ENCODE measurements at regions not wholly inside any gene's neighbourhood (a gene's known extent, or its start where the extent isn't known, plus 50 kb on each side); places are given as distances from the start of the nearest gene placed in this dataset.

DNA sequence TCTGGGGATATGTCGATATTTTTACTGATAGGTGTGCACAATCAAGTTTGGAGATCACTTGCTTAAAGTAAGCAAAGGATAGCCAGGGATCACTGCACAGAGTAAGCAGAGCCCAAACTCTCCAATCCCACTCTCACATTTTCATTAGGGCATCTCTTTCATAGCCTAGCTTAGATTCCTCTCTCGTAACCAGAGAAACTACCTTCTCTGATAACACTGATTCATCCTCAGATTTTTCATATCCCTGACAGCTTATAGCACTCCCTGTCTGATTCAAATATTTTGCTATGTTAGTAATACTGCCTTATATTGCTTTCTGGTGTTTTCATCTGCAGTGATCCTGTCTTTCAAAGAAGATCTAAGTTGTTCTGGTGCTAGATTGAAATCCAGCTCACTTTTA, 123.7 kb downstream of the CBLL2 start:
- DNase-seq: no peak

DNA sequence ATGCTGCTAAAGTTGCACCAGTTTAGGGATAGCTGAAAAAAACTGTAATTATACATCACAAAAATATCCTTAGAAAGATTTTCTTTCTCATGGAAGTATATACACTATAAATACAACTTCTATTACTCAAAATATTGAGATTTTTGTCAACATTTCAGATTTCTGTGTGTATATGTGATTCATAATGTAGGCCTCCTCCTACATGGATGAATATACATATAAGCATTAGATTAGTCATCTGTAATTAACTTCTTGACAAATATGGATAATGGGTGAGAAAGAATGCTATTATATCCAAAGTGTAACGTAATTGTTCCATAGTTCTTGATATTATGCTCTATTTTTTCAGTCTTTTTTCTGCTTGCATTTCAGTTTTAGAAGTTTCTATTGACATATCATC, 124.9 kb downstream of the CBLL2 start:
- no peak for DNase-seq

DNA sequence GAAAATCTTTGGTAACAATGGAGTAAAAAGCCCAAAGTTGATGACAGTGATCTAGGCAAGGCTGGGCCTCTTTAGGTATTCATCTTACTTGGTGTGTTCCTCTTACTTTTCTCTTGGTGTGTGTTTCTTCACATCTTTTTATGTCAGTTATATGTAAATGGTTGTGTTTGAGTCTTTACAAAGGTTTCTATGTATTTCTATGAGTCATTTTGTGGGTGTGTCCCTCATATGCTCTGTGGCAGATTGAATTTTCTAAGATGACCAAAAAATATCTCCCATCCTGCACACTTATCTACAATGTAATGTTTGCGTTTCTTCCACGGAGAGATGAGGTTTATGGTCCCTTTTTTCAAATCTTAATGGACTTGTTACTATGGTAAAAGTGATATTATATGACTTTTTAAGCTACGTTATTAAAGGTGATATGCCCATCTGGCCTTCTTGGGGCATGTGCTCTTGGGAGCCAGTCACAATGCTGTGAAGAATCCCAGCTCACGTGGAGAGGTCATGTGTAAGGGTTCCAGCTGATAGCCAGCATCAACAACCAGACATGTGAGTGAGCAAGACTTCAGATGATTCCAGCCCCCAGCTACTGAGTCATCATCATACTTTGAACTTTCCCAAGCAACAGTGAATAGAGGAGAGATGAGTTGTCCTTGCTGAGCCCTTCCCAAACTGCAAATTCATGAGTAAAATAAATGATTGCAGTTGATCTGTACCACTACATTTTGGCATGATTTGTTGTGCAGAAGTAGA, 126.9 kb downstream of the CBLL2 start:
- DNase-seq: no peak

DNA sequence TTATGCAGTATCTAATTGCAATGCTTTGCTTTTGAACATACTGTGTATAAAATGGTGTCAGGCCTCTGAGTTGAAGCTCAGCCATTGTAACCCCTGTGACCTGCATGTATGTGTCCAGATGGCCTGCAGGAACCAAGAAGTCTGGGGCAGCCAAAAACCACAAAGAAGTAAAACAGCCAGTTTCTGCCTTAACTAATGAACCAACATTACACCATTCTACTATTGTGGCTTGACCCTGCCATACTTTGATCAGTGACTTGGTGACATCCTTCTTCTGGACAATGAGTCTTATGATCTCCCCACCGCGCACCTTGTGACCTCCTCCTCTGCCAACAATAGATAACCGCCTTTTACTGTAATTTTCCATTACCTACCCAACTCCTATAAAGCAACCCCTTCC, 131.6 kb downstream of the CBLL2 start:
- DNase-seq: no peak

DNA sequence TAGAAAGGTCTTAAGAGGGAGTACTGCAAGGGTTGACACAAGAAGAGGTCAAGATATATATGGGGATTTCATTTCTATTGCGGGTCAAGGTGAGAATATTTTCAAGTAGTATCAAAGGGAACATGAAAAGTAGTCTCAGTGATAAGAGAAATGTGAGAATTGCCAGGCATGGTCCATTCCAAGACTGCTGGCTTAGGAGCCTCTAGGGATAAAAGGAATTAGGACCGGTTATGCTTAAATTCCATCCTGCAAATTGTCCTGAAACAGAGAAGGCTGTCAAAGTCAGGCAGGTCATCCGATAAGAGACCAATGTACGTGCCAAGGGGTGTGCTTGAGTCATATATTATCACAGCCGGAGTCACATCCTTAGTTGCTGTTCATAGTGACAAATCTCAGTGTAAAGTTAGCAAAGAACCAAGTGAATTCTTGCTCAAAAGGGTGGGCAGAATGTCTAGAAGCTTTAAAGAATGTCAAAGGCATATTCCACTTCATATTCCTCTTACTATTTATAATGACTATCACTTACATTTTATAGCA, 133.6 kb downstream of the CBLL2 start:
- DNase-seq: no peak

DNA sequence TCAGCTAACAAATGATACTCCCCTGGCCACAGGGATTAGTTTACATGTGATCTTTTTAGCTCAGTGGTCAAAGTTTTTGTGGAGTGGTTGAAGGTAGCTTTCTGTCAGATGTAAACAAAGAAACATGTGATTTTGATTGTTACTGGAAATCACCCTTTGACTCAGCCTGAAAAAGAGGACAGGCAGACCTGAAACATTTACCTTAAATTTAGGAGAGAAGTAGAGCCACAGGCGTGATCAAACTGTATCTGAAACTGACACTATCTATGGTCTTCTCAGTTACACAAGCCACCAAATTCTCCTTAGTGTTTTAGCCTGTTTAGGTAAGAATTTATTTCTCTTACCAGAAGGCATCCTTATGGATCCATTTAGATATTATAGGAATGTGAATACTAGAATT, 136.7 kb downstream of the CBLL2 start:
- no peak for DNase-seq

DNA sequence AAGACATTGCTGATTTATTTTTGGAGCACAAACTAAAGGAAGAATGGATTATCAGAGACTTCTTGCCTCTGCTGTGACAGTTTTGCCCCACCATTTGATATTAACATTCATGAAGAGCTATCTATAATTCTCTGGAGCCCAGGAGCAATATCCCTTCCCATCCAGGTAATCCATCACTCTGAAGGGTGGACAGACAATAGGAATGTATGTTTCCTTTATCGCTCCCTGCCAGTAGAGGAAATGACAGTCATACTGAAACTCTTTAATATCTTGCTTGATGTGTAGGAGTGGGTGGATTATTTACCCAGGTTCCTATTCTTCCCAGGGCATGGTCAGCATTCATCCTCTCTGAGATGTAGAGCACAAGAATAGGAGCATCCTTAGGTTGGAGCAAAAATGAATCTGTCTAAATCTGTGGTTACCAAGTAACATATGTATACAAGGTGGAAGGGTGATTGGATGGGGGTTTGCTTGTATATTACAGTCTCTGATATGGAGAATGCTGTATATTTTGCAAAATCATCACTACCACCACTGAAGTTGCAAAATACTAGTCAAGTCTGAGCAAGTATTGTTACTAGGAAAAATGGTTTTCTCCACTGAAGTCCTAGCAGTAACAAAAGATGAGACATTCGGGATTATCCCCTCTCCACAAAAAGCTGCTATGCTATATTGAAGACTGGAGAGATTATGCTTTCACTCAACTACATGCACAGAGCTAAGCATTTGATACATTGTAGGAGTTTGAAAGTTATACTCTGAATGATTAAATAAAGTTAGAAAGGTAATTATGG, 151.6 kb downstream of the CBLL2 start:
- no peak for DNase-seq

DNA sequence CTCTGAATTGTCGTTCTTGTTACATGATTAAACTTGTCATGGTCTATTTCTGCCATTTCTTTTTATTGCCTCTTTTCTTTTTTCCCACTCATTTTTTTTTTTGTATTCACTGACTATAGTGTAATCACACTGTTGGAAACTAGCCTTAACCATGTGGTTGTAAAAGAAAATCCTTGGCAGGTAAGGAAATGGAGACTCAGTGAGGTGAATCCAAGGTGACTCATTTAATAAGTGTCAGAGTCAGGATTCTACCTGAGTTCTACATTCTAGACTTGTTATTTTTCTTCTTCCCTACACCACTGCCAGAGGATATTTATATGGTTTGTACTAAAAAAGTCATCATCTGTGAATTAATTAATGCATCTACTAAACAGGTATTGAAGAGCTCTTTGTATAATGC, 152.2 kb downstream of the CBLL2 start:
- DNase-seq: no peak

DNA sequence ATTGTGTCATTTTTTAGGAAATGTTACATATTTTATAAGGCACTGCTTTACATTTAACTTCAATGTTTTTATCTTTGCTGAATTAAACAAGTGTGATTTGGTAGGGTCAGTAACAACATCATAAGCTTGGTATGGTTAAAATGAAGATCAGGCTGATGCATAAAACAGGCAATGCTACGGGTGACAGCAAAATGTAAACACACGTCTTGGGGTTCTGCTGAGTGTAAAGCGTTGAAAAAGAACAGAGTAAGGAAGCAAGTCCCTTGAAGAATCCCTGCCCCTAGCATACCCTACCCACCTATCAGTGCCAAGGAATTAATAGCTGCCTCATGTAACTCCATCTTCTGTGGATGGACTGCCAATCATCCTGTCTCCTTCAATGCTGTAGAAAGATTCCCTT, 157.0 kb downstream of the CBLL2 start:
- no peak for DNase-seq

DNA sequence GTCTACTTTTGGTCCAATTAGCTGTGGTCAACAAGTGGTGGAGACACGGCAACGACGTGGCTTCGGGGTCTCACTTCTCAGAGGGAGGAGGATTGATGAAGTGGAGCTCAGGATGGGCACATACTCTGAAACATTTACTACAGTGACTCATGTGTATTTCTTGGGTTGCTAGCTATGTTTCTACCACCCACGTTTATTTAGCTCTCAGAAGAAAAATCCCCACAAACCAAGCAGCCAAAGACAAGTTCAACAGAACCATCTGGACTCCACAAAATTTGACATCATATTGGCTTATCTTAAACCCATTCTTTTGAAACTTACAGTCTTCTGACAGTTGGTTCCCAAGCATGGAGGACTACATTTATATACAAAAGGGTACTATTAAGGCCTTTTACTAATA, 158.0 kb downstream of the CBLL2 start:
- DNase-seq: no peak

DNA sequence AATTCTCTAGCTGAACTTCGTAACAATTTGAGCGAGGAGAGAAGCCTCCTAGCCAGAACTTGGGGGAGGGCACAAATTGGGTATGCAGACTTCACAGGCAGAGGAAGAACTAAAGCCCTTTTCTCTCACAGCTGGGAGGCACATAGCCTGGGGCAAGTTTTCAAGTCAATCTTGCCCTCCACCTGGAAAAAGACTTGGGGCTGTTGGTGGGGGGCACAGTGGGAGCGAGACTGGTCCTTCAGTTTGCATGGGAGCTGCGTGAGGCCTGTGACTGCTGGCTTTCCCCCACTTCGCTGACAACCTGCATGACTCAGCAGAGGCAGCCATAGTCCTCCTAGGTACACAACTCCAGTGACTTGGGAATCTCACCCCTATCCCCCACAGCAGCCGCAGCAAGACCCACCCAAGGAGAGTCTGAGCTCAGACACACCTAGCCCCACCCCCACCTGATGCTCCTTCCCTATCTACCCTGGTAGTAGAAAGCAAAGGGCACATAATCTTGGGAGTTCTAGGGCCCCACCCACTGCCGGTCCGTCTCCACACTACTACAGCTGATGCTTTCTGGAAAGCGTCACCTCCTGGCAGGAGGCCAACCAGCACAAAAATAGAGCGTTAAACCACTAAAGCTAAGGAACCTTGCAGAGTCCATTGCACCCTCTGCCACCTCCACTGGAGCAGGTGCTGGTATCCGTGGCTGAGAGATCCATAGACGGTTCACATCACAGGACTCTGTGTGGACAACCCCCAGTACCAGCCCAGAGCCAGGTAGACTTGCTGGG, 160.8 kb downstream of the CBLL2 start:
- DNase-seq: no peak

DNA sequence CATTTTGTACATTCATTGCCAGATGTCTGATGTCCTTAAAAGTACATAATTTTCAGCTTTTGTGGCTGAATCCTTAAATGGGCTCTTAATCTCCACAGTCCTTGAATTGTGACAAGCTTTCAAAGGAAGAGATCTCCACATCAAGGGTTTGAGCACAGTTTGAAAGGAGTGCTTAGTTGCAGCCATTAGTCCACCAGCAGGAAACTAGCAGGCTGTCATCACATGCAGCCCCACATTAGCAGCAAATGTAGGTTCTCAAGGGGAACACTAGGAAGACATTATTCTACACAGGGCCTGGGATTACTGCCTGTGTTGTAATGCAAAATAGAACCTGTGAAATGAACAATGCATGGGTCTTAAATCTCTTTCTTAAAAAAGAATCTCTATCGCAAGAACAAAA, 173.2 kb downstream of the CBLL2 start:
- DNase-seq: no peak

DNA sequence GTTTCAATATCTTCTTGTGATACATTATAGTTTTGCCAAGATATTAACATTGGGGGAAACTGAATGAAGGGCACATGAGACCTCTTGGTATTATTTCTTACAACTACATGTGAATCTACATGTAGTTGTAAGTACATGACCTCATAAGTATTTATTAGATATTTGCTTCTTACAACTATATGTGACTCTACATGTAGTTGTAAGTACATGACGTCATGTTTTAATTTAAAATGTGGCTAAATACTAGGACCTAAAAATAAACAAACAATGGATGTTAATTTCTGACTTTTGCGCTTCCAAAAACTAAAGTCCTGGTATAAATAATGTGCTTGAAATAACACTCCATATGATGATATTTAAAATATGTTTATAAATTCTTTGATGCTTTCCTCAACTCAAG, 190.2 kb downstream of the CBLL2 start:
- no peak for DNase-seq

DNA sequence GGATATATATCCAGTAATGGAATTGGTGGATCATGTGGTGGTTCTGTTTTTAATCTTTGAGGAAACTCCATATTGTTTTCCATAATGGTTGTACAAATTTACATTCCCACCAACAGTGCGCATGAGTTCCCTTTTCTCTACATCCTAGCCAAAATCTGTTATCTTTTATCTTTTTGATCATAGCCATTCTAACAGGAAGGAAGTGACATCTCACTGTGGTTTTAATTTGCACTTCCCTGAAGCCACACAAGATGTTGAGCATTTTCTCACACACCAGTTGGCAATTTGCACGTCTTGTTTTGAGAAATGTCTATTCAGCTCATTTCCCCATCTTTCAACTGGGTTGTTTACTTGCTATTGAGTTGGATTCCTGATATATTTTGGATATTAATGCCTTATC, 194.9 kb downstream of the CBLL2 start:
- no peak for DNase-seq

DNA sequence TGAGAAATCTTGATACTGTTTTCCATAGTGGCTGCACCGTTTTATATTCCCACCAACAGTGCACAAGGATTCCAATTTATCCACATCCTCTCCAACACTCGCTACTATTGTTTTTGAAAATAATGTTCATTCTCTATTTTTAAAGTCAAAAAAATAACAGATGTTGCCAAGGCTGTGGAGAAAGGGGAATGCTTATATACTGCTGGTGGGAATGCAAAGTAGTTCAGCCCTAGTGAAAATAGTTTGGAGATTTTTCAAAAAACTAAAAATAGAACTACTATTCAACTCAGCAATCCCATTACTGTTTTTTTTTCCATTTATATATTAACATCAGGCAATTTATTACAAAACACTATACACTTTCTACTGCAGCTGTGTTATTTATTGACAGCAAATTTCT, 208.7 kb downstream of the CBLL2 start:
- DNase-seq: no peak

DNA sequence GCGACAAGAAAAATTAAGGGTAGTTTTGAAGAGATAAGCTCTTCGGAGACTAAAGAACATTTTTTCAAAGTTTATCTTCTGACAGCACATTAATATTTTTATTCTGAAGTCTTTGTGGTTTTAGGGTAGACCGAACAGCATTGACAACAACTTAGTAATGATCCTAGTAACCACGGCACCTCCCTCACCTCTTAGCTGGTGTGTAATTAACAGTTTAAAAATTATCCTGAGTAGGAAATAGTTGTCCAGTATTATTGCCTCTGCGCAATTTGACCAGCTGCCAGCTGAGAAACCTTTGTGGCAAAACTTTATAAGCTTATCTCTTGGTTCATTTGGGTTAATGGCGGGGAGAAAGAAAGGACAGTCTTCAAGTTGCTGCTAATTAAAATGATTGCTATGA, 213.6 kb downstream of the CBLL2 start:
- no peak for DNase-seq

DNA sequence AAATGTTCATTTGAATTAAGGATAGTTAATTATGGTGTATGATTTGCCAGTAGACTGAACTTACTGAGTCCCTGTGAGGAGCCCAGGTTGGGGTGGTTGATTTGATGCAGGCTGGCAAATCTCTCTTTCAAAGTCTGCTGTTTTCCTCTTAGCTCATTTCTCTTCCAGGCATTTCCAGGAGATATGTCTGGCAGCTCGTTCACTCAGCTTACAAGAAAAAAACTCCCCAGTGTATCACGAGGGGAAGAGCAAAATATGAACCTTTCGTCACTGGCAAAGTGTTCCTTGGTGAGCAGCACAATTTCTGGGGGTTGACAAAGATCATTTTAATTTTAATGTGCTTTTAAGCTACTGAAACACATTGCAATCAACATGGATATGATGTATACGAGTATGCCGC, 244.2 kb downstream of the CBLL2 start:
- DNase-seq: no peak

DNA sequence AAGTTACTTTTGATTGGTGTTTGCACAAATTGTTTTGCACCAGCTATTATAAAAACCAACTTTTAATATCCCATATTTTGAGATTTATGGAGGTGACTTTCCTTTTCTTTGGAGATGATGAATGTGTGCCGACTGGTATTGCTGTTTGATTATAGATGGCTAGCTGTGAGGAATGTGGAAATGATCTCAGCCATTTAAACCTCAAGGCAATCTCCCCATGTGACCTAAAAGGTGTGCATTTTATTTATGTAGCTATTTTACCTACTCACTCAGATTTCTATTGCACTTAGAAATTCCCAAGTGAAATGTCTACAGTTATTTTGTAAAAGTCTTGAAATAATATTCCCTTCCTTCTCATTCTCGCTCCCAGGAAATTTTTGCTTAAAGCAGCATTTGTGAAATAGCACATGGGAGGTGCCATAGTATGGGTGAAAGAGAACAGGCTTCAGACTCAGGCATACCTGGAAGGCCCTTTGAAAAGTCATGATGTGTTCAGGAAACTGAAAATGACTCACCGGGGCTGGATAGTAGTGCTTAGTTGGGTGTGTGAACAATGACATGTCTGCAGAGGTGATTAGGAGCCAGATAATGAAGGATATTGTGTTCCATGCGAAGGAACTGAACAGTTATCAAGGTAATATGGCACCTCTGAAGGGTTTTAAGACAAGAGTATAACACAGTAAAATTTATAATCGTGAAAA, 247.6 kb downstream of the CBLL2 start:
- DNase-seq: no peak

DNA sequence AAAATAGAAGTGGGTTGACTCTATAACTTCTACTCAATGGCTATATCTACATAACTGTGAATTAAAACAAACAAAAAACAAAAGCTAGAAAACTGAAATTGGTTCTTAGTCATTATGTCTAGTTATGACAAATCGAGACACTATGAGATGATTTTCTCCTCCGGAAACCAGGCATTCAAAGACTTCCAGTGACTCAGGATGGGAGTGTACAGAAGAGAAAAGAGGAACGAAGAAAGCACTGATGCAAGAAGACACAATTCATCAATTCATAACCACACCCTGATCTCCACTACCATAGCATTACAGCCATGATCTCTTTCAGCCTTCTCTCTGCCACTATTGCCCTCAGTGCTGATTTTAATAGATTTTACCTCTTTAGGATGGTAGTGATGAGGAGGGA, 253.6 kb downstream of the CBLL2 start:
- no peak for DNase-seq

DNA sequence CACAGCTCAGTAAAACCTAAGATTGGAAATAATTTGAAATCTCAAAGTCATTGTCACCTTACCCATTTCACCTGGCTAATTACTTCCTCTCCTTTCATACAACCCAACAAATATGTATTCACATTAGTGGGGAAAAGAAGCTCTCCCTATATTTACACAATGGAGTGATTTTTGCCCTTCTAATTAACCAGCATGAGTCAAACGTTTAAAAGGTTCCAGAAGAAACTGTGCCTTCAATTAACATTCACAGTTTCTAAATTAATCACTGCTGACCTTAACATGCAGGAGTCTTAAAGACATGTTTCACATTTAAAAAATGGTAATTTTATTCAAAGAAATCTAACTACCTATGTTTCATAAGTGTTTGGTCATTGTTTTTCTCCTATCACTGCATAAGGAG, 254.6 kb downstream of the CBLL2 start:
- DNase-seq: no peak

DNA sequence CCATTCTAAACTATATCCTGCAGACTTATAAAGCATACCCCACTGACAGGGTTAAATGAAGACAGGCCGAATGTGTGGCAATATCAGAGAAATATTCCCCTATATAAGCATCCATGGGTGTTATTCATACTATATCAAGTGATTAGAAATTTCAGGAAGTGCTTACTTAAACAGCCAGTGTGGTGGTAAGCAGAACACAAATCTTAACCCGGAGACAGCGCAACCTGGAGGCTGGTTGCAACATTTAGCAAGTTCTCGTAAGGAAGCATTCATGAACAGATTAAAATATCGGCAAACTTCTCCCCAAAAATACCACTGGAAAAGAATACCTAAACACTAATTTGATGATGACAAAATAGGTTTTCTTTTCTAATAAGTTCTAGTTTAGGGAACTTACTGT, 261.2 kb downstream of the CBLL2 start:
- DNase-seq: no peak

DNA sequence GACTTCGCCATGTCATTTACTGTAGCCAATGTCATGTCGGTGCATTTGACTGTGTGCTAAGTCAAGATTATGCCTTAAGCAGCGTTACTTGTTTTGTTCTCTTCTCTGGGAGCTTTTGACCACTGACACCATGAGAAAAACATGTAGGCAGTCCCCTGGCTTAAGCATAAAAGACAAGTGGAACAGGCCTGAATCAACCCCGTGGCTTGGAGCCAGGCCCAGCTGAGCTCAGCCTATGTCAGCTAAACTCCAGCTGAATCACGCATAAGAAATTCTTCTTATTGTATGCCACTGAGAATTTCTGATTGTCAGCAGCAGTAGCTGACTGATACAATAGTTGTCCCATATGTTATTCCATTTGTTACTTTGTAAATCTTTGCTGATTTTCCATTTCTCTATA, 261.9 kb downstream of the CBLL2 start:
- DNase-seq: no peak

DNA sequence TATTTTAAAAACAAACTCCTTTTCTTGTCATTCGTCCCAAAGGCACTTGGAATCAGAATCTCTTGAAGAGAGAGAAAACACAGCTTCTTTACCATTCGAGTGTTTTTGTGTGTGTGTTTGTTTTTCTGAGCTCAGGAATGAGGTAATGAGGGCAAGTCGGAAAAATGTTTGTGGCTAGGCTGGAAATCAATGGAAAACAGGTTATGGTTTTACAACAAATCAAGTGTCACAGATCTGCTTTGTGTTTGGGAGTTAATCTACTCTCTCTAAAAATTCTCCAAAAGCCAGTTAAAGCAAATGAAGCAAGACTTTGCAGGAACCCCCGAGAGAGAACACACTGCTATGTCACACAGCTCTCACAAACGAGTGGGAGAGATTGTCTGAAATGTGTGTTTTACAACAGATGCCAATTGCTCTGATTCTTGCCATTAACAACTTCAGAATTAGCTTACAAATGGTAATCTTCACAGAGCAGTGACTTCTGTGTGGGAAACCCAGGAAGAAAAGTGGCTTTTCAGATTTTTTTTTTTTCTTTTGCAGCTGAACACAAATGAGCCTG, 264.1 kb downstream of the CBLL2 start:
- no peak for DNase-seq

All from stimulated activated CD4-positive, alpha-beta T cell treated with anti-CD3 and anti-CD28 coated beads, Interleukin-4, amount 100 ng/mL, for 24 hours (primary cell).